Pons (tissue), 1 donor: ENCODE measurements at regions not wholly inside any gene's neighbourhood (a gene's known extent, or its start where the extent isn't known, plus 50 kb on each side); places are given as distances from the start of the nearest gene placed in this dataset.

Experiments
- DNase-seq: peaks from one replicate; pipeline ENCODE4 v3.0.0-alpha.2; 2016; ENCODE audit warnings: low spot score

- no peak for DNase-seq
These were observed 268.4 kb downstream of the PRDM2 start for GRCh38 chr1:13968361-13968760.

DNA sequence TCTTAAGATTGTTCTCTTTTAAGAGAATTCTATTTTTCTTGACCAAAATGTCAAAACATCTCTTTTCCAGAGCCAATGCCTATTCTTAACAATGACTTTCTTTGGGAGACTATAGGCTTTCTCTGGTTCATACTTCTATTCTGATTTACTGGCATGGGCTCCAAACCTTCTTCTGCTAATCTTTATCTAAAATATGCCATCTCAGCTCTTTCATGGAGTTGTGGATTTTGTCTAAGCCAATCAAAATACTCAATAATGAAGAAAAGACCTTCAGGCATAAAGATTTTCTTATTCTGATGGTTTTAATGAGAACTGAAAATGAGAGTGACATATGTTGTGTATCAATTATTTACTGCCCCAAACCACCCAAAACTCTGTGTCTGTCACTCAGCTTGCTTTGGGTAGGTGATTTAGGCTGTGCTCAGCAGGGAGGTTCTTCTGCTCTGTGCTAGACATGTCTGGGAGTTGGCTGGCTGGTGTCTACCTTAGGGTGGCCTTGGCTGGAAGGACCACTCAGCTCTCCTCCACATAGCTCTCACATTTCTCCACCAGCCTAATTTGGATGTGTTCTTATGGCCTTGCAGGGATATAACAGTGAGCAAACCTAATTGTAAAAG is 270.8 kb downstream of the PRDM2 start:
- DNase-seq, result no peak

- no peak for DNase-seq
These were observed 276.5 kb downstream of the PRDM2 start for GRCh38 chr1:13976485-13976884.

- no peak for DNase-seq
These were observed 281.2 kb downstream of the PRDM2 start for GRCh38 chr1:13981142-13981541.

GRCh38 chr1:13983393-13983792 is 283.4 kb downstream of the PRDM2 start:
- DNase-seq, result no peak

- DNase-seq, result no peak
These were observed 291.0 kb downstream of the PRDM2 start for GRCh38 chr1:13990939-13991338.

GRCh38 chr1:13992489-13993285 is 292.7 kb downstream of the PRDM2 start:
- DNase-seq, result no peak

DNA sequence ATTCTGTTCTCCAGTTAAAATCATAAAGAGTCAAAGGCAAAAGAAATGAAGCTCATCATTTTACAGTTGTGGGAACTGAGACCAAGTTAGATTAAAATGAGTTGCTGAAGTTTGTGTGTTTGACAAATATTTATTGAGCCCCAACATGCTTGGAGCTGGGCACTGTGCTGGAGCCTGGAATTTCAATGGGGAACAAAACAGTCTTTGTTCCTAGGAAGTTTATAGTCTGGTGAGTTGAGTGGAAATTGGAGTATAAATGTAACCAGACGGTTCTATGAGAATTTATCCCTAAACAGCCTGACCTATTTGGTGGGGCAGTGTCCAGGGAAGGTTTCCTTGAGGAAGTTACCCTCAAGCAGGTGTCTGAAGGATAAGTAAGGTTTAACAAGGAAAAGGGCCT is 294.4 kb downstream of the PRDM2 start:
- no peak for DNase-seq

DNA sequence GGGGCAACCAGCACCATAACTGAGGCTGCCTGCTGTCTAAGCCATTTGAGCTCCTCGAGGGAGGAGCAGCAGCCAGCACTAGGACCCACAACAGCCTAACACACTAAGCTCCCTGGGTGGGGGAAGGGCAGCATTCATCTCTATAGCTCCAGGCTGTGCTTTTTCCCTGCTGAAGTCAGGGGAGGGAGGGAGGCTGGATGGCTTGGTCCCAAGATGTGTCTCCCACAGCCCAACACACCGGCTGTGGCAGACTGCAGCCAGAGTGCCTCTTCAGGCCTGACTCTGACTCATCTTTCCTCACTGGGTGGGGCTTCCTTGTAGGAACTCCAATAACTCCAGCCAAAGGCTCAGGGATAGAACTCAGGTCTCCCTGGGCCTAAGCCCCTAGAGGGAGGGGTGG is 296.3 kb downstream of the PRDM2 start:
- no peak for DNase-seq

DNA sequence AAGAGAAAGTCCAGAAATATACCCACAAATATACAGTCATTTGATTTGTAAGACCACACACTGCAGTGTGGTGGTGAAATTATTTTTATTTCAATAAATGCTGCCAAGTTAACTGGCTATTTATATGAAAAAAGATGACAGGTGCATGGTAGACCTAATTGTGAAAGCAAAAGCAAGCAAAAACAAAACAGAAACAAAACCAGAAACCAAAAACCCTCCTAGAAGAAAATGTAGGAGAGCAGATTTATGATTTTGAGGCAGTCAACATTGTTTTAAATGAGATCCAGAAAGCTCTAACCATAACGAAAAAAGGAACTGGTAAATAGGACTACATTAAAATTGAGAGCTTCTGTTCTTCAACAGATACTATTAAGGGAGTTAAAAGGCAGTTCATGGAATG is 303.6 kb downstream of the PRDM2 start:
- no peak for DNase-seq

- no peak for DNase-seq
These were observed 309.6 kb downstream of the PRDM2 start for GRCh38 chr1:14009582-14009981.

- DNase-seq, result no peak
These were observed 310.5 kb downstream of the PRDM2 start for GRCh38 chr1:14010476-14010875.

DNA sequence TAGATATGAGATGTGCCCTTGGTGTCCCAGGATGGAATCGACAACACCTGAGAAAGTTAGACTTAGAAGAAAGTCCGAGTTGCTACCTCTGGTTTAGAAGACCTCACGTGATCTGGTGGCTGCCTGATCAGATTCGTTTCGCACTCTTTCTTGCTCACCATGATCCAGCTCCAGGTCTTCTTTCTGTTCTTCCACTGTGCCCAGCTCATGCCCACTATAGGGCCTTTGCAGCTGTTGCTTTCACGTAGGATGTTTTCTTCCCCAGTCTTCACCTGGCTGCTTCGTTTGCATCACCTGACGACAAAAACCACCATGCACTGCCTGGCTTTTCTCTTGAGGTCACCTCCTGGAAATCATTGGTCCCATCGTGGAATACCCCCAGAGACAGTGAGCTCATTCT is 311.1 kb downstream of the PRDM2 start:
- no peak for DNase-seq

DNA sequence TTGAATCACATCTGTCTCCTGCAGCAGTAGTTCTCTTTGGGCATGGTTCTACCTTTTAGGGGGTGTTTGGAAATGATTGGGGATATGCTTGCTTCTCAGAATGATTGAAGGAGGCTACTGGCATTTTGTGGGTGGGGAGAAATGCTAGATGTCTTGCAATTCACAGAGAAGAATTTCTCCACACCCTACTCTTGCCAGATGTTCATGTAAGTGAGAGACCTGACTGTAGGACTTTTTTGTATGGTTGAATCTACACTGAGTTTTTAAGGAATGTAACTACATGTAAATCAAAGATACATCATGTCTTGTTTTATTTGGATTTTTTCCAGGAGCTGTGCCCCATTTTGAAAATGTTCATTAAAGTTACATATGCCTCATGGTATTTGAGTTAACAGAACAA is 311.9 kb downstream of the PRDM2 start:
- no peak for DNase-seq

- no peak for DNase-seq
These were observed 314.9 kb downstream of the PRDM2 start for GRCh38 chr1:14014929-14015328.

DNA sequence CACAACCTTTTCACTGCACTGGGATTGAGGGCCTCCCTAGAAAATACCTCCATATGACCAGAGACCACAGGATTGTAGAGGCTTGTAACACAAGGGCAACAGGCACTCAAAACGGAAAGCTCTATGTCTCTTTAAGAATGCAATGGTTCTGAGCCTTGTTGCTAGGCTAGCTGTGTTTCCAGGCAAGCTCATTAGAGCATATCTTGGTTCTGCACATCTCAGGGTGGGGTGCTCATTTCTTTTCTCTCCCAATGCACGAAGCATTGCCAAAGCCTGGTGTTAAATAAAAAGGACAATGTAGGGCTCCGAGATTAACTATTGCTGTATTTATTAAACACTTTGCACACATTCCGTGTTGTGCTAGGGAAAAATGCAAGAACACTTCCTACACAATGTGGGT is 315.9 kb downstream of the PRDM2 start:
- DNase-seq, result no peak

DNA sequence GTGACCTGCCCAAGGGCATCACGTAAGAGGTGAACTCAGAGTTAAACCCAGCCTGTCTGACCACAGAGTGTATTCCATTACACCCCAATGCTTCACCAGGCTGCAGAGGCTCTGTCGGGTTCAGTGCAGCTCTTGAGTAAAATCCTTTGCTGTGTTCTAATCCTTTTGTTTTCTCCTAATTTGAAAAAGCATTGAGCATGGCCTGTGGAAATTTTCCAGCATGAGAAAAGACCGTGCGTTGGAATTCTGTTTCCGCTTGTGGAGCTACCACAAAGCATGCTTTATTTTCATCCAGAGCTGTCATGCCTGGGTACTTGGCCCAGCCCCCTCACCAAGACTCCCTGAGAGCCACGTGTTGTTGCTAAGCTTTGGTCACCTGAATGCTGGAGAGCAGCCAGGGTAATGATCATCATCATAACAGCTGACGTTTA is 317.6 kb downstream of the PRDM2 start:
- DNase-seq, result peak; percentile 65

DNA sequence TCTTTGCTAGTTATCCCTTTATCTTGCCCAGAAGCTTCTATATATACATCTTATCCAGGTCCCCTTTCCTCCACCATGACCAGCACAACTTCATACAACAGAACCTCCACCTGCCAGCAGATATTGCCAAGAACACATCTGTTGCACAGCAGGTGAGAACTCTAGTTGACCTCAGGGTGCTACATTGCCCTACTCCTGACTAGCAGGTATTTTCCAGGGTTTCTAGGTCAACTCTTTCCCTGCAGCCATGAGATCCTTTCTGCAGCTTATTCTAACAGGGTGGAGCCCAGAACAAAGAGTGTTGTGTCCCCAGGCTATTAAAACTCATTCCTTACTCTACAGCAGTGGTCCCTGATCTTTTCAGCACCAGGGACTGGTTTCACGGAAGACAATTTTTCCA is 319.5 kb downstream of the PRDM2 start:
- DNase-seq, result no peak

DNA sequence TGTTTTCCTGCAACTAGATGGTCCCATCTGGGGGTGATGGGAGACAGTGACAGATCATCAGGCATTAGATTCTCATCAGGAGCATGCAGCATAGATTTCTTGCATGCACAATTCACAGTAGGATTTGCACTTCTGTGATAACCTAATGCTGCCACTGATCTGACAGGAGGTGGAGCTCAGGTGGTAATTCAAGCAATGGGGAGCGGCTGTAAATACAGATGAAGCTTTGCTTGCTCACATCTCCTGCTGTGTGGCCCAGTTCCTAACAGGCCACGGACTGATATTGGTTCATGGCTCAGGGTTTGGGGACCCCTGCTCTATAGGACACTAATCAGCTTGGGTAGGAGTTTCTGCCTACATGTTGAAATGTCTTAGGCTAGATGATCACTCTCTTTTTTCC is 320.0 kb downstream of the PRDM2 start:
- no peak for DNase-seq

DNA sequence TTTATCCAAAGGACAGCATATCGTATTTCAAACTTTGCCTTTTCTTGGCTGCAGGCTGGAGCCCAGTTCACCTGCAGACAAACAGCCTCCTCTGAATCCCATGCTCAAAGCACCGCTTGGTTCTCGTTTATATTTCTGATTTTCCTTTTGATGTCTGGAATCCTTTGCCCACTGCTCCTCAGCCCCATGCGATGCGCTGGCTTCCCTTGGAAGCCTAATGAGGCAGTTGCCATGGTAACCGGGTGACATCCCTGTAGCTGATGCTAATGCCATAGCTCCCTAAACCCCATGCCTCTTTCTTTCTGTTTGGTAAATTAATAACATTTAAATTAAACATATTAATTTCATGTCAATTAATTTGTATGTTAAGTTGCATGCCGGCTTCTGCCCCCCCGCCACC is 327.1 kb downstream of the PRDM2 start:
- DNase-seq, result no peak

GRCh38 chr1:14031461-14031860 is 331.5 kb downstream of the PRDM2 start:
- DNase-seq, result no peak

DNA sequence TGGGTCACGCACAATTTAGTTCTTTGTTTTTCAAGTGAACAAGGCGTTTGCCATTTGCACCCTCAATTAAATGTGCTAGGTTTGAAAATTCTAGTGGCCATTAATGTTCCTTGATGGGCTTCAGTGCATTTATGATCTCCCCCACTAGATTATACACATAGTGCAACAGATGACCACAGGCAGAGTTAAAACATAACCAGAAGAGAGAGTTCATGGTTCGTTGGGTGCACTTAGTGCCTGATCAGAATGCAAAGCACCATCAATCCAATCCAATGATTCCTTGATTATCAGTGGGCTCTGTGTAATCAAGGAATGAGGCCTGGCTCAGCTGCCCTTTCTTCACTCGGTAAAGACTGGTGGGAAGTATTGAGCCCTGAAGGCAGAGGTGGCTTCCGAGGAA is 334.5 kb downstream of the PRDM2 start:
- no peak for DNase-seq

DNA sequence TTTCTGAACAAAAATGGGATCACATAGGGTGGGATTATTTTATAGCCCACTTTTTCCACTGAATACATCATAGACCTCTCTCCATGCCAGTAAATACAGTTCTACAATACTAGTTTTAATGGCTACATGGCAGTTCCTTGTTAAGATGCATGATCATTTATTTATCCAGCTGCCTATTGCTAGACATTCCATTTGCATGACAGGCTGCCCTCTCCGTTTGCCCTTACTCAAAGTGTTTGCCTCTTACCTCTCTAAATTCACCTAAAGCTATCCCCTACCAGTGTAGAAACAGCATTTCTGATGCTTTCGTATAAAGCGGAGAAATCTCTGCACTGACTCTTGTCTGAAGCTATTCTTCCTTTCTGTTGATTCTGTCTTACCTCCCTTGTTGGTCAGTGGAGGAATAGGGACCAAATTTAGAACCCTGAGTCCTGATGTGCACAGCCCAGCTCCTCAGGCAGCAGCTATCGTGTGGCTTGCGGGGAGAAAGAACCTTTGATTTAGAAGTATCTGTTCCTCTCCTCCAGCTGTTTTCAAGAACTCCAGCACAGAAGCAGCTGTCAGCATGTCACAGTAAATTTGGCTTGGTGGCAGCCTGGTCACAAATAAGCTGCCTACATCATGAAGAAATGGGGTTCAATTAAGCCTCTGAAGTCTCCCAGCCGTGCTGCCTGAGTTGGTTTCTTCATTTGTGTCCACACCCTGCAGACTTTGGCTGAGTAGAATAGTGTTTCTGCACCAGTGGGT is 337.3 kb downstream of the PRDM2 start:
- no peak for DNase-seq
